Astrocyte of the spinal cord (primary cell): ENCODE measurements at regions not wholly inside any gene's neighbourhood (a gene's known extent, or its start where the extent isn't known, plus 50 kb on each side); places are given as distances from the start of the nearest gene placed in this dataset.

Experiments used
- DNase-seq: peaks from one replicate; pipeline ENCODE4 v3.0.0; 2011; ENCODE audit warnings: low read depth, low spot score
- H3K4me3 ChIP-seq: 2 replicates; pipeline ENCODE4 v1.5.1; 2011; ENCODE audit warnings: low read depth, mild to moderate bottlenecking, low read length, moderate library complexity
- in situ Hi-C: cut with HindIII; loops from 2 replicates; pipeline ENCODE4 v1.10.0; 2017; ENCODE audit warnings: low sequenced_read_pairs
- TF ChIP-seq, protein P1 (sequence below): IDR thresholded peaks from 2 replicates; pipeline ENCODE4 v1.5.1; 2012; ENCODE audit warnings: low read depth, mild to moderate bottlenecking, low read length, inconsistent platforms

DNA sequence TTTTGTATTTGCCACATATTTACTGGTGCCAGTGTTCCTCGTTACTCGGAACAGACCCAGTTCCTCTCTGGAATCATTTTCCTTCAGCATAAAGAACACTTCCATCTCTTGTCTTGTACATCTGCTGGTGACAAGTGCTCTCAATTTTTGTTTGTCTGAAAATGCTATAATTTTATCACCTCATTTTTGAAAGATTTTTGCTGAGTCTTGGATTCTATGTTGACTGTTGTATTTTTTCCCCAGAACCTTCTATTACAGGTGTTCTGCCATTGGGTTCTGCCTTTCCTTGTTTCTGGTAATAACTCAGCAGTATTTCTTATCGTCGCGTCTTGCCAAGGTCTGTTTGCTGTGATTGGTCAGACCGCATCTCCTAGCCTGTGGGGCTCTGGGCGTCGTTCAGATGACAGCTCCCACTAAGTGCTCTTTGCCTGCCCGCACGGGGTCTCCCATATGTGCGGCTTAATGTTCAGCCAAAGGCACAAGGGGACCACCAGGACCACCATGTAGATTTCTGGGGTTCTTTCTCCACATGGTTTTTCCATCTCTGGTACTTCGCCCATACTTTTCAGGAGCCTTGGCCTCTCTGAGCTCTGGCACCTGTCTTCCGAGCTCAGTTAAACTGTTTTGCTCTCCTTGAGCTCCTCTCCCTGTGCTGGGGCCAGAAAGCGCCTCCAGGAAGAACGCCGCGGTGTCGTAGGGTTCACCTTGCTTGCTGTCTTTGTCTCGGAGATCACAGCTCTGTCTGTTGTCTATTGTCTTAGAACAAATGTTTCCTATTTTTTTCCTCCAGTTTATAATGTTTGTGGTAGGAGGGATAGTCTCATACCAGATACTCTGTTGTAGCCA, 80.0 kb downstream of the METRNL start:
- H3K4me3 ChIP-seq = no peak overlapping the region
- no peak for DNase-seq
- TF ChIP-seq, protein P1, sequence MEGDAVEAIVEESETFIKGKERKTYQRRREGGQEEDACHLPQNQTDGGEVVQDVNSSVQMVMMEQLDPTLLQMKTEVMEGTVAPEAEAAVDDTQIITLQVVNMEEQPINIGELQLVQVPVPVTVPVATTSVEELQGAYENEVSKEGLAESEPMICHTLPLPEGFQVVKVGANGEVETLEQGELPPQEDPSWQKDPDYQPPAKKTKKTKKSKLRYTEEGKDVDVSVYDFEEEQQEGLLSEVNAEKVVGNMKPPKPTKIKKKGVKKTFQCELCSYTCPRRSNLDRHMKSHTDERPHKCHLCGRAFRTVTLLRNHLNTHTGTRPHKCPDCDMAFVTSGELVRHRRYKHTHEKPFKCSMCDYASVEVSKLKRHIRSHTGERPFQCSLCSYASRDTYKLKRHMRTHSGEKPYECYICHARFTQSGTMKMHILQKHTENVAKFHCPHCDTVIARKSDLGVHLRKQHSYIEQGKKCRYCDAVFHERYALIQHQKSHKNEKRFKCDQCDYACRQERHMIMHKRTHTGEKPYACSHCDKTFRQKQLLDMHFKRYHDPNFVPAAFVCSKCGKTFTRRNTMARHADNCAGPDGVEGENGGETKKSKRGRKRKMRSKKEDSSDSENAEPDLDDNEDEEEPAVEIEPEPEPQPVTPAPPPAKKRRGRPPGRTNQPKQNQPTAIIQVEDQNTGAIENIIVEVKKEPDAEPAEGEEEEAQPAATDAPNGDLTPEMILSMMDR = no peak
- in situ Hi-C loops = no loop called here

DNA sequence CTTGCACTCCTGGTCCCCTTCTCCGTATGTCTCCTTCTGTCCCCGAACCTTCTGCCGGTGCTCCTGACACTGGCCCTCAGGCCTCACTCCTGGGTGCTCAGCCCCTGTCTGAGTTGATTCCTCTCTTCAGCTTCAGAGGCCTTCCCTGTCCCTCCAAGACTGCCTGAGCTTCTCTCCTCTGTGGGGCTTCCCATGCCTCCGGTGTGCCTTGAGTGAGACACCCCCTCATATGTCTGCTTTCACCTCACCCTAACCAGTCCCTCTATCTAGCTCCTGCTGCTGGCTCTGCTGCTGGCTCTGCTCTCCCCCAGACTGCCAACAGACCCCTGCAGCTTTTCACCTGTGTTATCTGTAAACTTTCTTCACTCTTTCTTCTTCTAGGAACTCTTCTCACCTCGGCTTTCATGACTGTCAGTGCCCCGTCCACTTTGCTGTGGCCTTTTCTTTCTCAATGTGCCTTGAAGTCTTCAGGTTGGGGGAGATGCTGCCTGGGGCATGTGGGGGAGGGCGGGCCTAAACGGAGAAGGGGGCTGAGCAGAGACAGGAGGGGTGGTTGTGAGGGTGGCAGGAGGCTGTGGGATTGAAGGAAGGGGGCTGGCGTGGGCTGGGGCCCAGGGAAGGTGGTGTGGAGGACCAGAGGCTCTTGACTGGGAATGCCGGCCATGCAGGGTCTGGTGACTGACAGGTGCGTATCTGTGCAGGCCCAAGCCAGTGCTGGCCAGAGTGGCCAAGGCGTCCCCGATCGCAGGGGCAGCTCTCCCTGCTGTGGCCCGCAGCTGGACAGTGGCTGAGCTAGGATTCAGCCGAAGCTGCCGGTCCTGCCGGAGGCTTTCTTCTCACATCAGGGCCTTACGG, 81.3 kb downstream of the METRNL start:
- in situ Hi-C loops = no loop called here
- TF ChIP-seq, protein P1 = no peak
- DNase-seq = no peak
- H3K4me3 ChIP-seq = no peak overlapping the region

DNA sequence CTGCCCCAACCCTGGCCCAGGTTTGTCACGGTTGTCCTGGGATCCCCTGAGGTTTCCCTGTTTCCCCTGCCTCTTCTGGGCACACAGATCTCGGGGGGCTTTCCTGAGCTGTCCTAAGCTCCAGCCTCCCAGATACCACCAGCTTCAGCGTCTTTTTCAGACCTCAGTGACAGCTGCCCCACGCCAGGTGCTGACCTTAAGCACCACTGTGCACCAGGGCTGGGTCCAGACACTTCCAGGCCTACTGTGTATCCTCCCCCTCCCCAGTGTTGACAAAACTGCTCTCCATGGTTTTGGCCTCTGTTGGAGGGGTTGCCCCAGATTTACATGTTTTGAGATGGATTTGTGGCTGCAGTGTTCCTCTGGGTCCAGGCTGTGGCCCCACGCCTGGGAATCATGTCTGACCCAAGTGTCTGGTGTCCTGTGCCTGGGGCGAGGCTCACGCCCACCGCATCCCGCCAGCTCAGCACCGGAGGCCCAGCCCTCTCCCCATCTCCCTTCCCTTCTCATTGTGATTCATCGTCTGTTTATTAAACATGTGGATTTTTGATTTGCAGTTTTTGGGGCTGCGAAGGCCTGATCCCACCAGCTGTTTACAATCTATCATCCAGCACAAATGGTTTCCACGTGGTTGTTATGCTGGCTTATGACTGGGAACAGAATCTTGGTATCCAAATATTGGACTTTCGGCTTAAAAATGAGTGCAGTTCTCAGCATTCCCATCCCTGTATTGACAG, 82.1 kb downstream of the METRNL start:
- H3K4me3 ChIP-seq = no peak overlapping the region
- in situ Hi-C loops = no loop called here
- TF ChIP-seq, protein P1 = no peak
- peak; percentile 19 for DNase-seq

DNA sequence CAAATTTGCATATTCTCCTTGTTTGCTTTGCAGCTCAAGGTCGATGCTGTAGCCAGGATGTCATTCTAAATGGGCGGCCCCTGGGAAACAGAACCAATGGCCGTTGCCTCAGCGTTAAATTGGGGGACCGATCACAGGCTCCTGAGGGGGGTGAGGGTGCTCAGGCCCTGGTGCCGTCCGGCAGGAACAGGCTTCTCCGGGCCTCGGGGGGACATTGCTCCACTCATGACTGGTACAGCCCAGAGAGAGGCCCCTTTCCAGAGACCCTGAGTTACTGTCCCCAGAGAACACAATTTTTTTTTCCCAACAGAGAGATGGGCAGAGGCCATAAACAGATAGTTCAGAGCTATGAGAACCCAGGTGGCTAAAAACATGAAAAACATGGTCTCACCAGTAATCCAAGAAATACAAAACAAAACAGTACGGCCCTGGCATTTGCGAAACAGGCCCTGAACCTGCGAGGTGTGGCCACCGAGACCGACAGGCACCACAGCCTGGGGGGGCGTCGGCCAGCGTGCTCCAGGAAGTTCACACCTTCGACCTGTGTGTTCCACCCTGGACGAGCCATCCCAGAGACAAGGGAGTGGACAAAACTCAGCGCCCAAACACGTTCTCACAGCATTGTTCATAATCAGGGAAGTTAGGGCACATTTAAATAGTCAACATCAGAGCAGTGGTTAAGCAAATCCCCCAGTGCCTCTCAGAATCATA, 82.8 kb downstream of the METRNL start:
- TF ChIP-seq, protein P1 = no peak
- no peak for DNase-seq
- H3K4me3 ChIP-seq = no peak overlapping the region
- in situ Hi-C loops = no loop called here

DNA sequence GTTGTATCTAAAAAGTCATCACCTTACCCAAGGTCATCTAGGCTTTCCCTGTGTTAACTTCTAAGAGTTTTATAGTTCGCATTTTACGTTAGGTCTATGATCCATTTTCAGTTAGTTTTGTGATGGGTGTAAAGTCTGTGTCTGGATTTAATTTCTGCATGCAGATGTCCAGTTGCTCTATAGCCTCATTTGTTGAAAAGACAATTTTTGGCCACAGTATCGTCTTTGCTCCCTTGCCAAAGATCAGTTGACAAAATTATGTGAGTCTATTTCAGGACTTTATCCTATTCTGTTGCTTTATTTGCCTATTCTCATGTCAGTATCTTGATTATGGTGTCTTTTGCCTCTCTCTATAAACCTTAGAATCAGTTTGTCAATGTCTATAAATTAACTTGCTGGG, 85.1 kb downstream of the METRNL start:
- DNase-seq = no peak
- TF ChIP-seq, protein P1 = no peak
- in situ Hi-C loops = no loop called here
- H3K4me3 ChIP-seq = no peak overlapping the region
